Lung microvascular endothelial cell (primary cell): ENCODE measurements at regions not wholly inside any gene's neighbourhood (a gene's known extent, or its start where the extent isn't known, plus 50 kb on each side); places are given as distances from the start of the nearest gene placed in this dataset.
"Not testable (repeated sequence)": the region's sequence is repeated elsewhere in the genome, so short reads cannot be mapped to it uniquely, and the experiment has no call there.

Experiments used
- DNase-seq, 2 donors: peaks; one replicate each; pipeline versions ENCODE4 v3.0.0 to v3.0.0-alpha.2; 2010; ENCODE audit warnings: low read depth in 2 of 2

DNA sequence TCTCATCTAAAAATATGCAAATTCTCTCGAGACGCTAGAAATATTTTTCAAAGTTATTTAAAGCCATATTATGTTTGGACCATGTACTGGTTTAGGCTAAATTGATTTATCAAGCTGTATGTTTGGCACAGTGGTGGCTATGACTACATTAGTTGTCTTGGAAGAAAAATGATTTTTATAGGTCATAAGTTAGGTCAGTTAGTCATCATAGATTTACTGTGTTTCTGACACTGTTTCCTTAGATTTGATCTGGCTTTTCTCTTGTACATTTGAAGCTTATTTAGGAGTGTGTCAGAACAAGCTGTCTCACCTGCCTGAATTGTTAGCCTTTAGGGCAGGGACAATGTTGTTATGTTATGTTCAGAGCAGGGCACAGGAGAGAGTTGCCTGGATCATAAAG lies 161.1 kb upstream of the FBXO33 start:
- no peak for DNase-seq

DNA sequence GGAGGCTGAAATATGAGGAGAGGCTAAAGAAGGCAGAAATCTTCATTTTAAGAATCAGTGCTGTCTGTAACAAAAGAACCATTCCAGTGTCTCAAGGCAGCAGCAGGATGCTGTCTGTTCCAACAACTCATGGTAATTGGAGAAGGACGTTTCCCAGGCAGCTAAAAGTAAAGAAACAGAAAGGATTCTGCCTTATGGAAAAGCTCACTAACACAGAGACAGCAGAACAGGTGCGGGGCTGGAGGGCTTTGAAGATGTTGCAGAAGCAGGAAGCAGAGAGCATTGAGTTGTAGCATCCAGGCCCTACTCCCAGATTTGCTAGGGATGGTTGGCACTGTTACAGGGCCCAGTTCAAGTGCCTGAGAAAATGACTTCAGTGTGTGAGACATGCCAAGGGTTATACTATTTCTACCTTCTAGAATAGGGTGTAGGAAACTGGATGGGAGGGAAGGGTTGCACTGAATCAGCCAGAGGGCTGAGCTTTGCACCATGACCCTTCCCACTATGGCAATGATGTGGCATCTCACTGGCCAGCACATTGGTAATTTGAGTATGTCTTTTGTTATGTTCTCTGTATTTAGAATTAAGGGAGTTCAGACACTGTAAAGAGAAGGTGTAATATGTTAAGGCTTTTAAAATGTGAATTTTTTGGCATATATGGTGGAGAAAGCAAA lies 160.0 kb upstream of the FBXO33 start:
- no peak for DNase-seq

GRCh38 chr14:39589882-39590281 lies 157.6 kb upstream of the FBXO33 start:
- not testable (repeated sequence) for DNase-seq

- no peak for DNase-seq
Observed at GRCh38 chr14:39582028-39582654, 149.9 kb upstream of the FBXO33 start.

DNA sequence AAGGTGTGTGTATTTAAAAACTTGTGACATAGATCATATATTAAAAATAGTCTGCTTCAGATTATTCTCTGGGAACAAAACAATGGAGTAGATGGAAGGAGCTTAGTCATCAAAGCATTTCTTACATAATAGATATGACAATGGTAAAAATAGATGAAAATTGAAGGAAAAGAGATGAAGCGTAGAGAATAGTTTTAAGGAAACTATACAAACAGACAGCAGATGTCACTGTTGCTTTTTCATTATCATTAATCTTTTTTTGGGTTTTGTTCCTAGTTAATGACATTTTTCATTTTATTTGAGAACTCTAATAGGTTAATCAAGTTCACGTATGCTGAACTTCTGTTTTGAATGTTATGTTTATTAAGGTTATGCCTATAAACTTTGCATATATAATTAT lies 149.2 kb upstream of the FBXO33 start:
- DNase-seq, result no peak

DNA sequence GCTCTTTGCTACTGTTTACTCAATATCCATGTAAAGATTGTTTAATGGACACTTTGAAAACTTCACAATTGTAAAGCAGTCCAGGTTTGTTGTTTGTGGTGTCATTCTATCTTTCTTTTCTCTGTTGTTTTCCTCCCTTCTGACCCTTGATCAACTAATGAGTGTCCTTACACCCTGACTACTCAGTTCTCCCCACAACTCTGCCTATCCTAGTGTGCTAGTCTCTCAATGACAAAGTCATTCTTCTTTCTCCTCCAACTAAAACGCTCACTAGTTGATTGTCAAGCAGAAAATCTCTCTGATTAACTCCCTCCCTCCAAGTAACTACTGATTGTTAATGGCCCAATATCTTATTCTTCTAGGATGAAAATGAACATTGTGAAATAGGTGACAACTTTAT lies 148.5 kb upstream of the FBXO33 start:
- no peak for DNase-seq

DNA sequence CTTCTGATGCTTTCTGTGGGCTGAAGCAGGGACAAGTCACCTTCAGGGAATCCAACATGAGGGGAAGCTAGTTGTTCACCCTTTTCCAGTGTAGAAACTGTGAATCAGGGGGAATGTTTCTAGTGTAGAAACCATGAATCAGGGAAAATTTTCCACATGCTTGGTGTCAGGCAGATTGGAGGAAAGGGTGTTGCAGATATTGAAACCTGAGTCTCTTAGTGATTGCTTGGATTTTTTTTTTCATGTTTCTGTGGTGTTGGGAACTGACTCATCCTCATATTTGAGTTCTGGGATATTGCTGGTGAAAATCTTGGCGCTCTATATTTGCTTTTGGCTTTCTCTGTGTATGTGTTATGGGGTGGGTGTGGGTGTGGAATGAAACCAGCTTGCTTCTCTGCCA lies 144.5 kb upstream of the FBXO33 start:
- no peak for DNase-seq

DNA sequence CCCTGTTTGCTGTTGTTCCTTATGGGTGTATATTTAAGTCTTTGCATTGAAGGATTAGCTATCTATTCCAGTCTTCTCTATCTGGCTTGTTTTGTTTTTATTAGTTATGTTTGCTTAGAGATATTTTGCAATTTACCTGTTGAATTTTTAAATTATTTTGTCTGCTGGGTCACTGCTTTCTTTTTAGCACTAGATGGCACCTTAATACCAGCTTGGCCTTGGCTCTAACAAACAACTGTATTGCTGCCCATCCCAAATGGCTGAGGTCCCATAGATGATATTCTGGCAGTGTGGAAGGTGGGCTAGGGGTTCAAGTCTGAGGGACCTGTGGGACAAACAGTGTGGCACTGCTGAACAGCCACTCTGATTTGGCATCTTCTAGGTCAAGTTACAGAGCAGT lies 144.0 kb upstream of the FBXO33 start:
- DNase-seq, result no peak

DNA sequence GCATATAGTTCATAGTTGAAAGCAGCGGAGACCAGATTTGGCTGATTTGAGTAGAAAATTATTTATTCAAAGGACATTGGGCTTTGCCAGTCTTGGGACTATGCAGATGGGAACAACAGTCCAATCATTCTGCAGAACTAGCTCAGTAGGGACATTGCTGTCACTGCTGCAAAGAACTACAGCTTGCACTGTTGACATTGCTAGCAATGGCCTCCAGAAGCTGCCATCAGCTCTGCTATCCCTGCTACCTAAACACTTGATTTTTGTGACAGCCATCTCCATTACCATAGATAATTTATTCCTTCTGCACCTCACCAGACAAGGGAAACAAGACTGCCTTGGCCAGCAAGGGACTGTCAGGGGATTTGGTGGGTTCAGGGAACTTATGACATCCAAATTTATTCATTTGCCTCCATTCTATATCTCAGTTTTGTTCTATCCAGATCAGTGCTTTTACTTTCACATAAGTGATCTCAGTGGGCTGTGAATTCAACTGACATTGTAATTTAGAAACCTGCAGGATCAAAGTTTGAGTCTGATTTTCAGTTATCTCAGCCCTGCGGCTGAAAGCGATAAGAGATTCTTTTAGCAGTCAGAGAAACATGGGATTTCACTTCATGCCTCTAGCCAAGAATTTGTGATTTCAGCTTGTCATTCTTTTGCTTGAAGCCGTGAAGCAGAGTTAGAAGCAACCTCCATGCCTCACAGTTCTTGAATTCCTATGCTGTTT lies 136.7 kb upstream of the FBXO33 start:
- no peak for DNase-seq

GRCh38 chr14:39566795-39567194 lies 134.6 kb upstream of the FBXO33 start:
- no peak for DNase-seq

DNA sequence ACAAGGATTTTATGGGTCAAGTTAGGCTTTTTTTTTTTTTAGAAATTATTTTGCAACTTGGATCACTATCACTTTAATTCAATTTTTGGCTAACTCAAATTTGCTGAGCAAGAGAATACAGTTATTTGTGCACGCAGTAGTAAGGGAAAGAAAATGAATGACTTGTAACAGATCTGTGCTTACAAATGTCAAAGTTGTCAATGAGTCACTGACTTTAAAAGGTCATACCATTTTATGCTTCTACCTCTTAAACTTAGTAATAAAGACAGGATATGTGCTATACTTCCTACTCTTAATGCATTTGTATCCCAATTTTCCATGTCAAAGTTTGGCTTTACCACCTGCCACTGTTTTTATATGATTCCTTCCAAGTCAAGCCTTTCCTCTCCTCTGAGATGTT lies 131.1 kb upstream of the FBXO33 start:
- no peak for DNase-seq

DNA sequence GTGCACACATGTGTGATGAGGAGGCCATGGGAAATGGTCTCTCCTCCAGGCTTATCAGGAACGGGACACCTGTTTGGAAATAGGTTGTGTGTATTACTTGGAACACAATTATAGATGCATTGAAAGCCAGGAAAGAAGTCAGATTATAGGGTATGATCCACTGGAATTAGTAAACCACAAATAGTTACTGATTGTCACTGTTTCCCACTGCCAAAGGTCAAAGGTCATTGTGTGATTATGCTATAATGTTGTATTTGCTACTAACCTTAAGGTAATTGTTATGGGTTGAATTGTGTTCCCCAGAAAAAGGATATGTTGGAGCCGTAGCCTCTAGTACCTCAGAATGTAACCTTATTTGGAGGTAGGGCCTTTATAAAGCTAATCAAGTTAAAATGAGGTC lies 129.9 kb upstream of the FBXO33 start:
- no peak for DNase-seq

GRCh38 chr14:39558525-39558924 lies 126.3 kb upstream of the FBXO33 start:
- no peak for DNase-seq

DNA sequence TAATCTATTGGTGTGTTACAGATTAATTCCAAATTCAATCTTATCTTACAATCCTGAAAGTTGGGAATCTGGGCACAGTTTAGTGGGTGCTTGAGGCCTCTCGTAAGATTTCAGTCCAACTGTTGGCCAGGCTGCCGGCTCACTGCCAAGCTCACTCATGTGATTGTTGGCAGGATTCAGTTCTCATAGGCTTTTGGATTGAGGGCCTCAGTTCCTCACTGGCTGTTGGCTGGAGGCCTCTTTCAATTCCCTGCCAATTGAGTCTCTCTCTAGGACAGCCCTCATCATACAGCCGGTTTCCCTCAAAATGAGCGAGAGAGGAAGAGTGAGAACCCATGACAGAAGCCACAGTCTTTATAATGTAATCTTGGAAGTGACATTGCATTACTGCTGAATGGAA lies 123.5 kb upstream of the FBXO33 start:
- DNase-seq, result no peak

GRCh38 chr14:39554576-39554975 lies 122.3 kb upstream of the FBXO33 start:
- no peak for DNase-seq

- no peak for DNase-seq
Observed at GRCh38 chr14:39548358-39548757, 116.1 kb upstream of the FBXO33 start.

DNA sequence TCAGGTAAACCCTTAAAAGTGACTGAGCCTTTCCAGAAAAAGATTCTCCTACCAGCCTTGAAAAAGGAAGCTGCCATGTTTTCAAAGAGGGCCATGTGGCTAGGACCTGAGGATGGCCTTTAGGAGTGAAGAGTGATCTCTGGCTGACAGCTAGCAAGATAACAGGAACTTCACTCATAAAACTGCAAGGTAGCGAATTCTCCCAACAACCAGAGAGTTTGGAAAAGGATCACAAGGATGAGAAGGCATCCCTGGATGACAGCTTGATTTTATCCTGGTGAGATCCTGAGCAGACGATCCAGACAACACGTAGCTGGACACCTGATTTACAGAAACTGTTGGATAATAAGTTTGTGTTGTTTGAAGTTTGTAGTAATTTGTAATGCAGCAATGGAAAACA lies 115.6 kb upstream of the FBXO33 start:
- DNase-seq, result no peak

- DNase-seq, result no peak
Observed at GRCh38 chr14:39505812-39506211, 73.6 kb upstream of the FBXO33 start.

- DNase-seq, result no peak
Observed at GRCh38 chr14:39500253-39500652, 68.0 kb upstream of the FBXO33 start.

GRCh38 chr14:39499514-39499913 lies 67.3 kb upstream of the FBXO33 start:
- no peak for DNase-seq

DNA sequence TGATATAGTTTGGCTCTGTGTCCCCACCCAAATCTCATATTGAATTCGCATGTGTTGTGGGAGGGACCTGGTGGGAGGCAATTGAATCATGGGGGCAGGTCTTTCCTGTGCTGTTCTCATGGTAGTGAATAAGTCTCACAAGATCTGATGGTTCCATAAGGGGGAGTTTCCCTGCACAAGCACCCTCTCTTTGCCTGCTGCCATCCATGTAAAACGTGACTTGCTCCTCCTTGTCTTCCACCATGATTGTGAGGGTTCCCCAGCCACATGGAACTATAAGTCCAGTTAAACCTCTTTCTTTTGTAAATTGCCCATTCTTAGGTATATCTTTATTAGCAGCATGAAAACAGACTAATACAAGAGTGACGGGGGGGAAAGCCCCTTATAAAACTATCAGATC lies 65.4 kb upstream of the FBXO33 start:
- not testable (repeated sequence) for DNase-seq

DNA sequence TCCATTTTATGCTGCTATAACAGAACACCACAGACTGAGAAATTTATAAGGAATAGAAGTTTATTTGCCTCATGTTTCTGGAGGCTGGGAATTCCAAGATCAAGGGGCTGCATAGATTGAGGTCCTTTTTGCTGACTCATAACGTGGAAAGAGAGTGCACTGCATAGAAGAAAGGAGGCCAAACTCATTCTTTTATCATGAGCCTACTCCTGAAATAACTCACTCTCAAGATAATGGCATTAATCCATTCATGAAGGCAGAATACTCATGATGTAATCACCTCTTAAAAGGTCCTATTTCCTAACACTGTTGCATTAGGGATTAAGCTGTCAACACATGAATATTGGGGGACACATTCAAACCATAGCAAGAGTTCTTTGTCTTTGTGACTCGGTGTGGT lies 60.0 kb upstream of the FBXO33 start:
- DNase-seq, result peak in 1 of 2 donors; percentile 1

DNA sequence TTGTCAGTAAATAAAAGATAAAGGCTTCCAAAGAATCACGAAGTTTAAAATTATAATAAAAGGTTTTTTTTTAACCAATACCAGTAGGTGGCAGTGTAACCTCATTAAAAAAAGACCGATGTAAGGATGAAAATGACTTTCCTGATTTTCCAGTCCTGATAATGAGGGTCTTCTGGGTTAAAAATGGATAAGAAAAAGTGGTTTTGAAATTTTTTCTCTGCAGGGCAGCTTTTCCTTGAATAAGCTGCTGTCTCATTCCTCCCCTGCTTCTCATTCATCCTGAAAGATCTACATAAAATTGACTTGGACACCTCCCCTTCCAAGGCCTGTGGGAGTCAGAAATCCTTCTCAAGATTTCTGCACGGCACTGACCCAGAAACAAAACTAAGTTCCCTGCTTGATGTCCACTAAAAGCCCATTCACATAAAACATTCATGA lies 58.9 kb upstream of the FBXO33 start:
- DNase-seq, result peak; percentile 27 to 47
